GM19395 (cell line): ENCODE measurements at regions not wholly inside any gene's neighbourhood (a gene's known extent, or its start where the extent isn't known, plus 50 kb on each side); places are given as distances from the start of the nearest gene placed in this dataset.

Experiments used
- ATAC-seq: cut with Tn5 transposase; IDR thresholded peaks from one replicate; pipeline ENCODE4 v1.9.1; 2021; ENCODE audit warnings: mild to moderate bottlenecking, moderate library complexity; ENCODE audit not compliant: unreplicated experiment

- no peak for ATAC-seq
Measured at GRCh38 chr19:31639306-31639705, 290.1 kb upstream of the TSHZ3 start.

- no peak for ATAC-seq
Measured at GRCh38 chr19:31641591-31641990, 292.4 kb upstream of the TSHZ3 start.

GRCh38 chr19:31648347-31648746 is 299.1 kb upstream of the TSHZ3 start:
- no peak for ATAC-seq

- ATAC-seq, result no peak
Measured at GRCh38 chr19:31656507-31656906, 307.3 kb upstream of the TSHZ3 start.

GRCh38 chr19:31658993-31659896 is 310.0 kb upstream of the TSHZ3 start:
- ATAC-seq, result no peak

- ATAC-seq, result no peak
Measured at GRCh38 chr19:31659897-31660210, 310.6 kb upstream of the TSHZ3 start.

- no peak for ATAC-seq
Measured at GRCh38 chr19:31664096-31664495, 314.9 kb upstream of the TSHZ3 start.

GRCh38 chr19:31664997-31665396 is 315.8 kb upstream of the TSHZ3 start:
- ATAC-seq, result no peak

GRCh38 chr19:31666126-31666525 is 316.9 kb upstream of the TSHZ3 start:
- no peak for ATAC-seq

- no peak for ATAC-seq
Measured at GRCh38 chr19:31667106-31667505, 317.9 kb upstream of the TSHZ3 start.

- ATAC-seq, result no peak
Measured at GRCh38 chr19:31668921-31669320, 319.7 kb upstream of the TSHZ3 start.

GRCh38 chr19:31670931-31671330 is 321.7 kb upstream of the TSHZ3 start:
- ATAC-seq, result no peak

- ATAC-seq, result no peak
Measured at GRCh38 chr19:31671411-31672035, 322.3 kb upstream of the TSHZ3 start.

- no peak for ATAC-seq
Measured at GRCh38 chr19:31674503-31675192, 325.4 kb upstream of the TSHZ3 start.

- no peak for ATAC-seq
Measured at GRCh38 chr19:31675193-31675913, 326.1 kb upstream of the TSHZ3 start.

GRCh38 chr19:31676271-31677004 is 327.2 kb upstream of the TSHZ3 start:
- ATAC-seq, result no peak

GRCh38 chr19:31678421-31678820 is 329.2 kb upstream of the TSHZ3 start:
- no peak for ATAC-seq

- no peak for ATAC-seq
Measured at GRCh38 chr19:31681121-31681520, 331.9 kb upstream of the TSHZ3 start.

- no peak for ATAC-seq
Measured at GRCh38 chr19:31693131-31693932, 344.1 kb upstream of the TSHZ3 start.

- ATAC-seq, result no peak
Measured at GRCh38 chr19:31693933-31694269, 344.7 kb upstream of the TSHZ3 start.
